ENCODE measurements at regions not wholly inside any gene's neighbourhood (a gene's known extent, or its start where the extent isn't known, plus 50 kb on each side); places are given as distances from the start of the nearest gene placed in this dataset.

GRCh38 chr18:47469576-47469975, 218.1 kb upstream of the SKOR2 start:
- no peaks in the 10 kb centered on the region for H3K9me1 ChIP-seq (replicated peaks; ENCODE audit: control insufficient read depth, extremely low read depth, insufficient read depth, low read length)
- no peaks in the 10 kb centered on the region for H3K9me3 ChIP-seq (replicated peaks; ENCODE audit: control insufficient read depth, insufficient read depth, low read length)
- no peak overlapping the region for H3K4me2 ChIP-seq (ENCODE audit: insufficient read depth, low read length)
- no peaks in the 10 kb centered on the region for H3K79me2 ChIP-seq (ENCODE audit: control insufficient read depth, insufficient read depth, low read length)
- no peaks in the 10 kb centered on the region for H4K20me1 ChIP-seq (replicated peaks; ENCODE audit: control insufficient read depth, extremely low read depth, insufficient read depth, low read length)
- no peaks in the 10 kb centered on the region for H3K27me3 ChIP-seq (ENCODE audit: control insufficient read depth in 2 of 2, insufficient read depth in 2 of 2, low read length in 2 of 2)
- no TSS peak for BruUV-seq (replicated peaks)
- no peak for FAIRE-seq
- no peak overlapping the region for H2AFZ ChIP-seq (ENCODE audit: low read depth, low read length)
- H3K27ac ChIP-seq (ENCODE audit: insufficient read depth, low read depth, low read length), result no peak overlapping the region
- POLR2A ChIA-PET, result no interaction called here
- H3K9ac ChIP-seq (replicated peaks; ENCODE audit: extremely low read depth, insufficient read depth, low read length), result no peak overlapping the region
- no peak for TF ChIP-seq MAX (IDR thresholded peaks at IDR 0.05; ENCODE audit: insufficient read depth, insufficient read length)
- no peak for TF ChIP-seq CTCF (IDR thresholded peaks at IDR 0.05; ENCODE audit: extremely low read depth in 1 of 2, insufficient read depth in 1 of 2, low read depth in 1 of 2, low read length in 2 of 2)
- TF ChIP-seq FOS (IDR thresholded peaks at IDR 0.05; ENCODE audit: borderline replicate concordance, insufficient read depth, low read length), result no peak
- TF ChIP-seq MYC (IDR thresholded peaks at IDR 0.05; ENCODE audit: low read depth, low read length), result no peak
- no peak for TF ChIP-seq POLR2AphosphoS5 (IDR thresholded peaks at IDR 0.05; ENCODE audit: insufficient read depth, low read depth, low read length)
- TF ChIP-seq JUN (IDR thresholded peaks at IDR 0.05; ENCODE audit: borderline replicate concordance, insufficient read depth, insufficient read length, low read depth), result no peak
- TF ChIP-seq POLR2A (IDR thresholded peaks at IDR 0.05; ENCODE audit: low read depth, low read length), result no peak
- dilution Hi-C loops (cut with MboI; ENCODE audit: extremely low pct_ligation_motif_present, low sequenced_read_pairs) (no loop called here), intact Hi-C loops (cut with micrococcal nuclease) (no loop called here)
- H3K4me1 ChIP-seq (ENCODE audit: control insufficient read depth, extremely low read depth, insufficient read depth, low read length), result no peaks in the 10 kb centered on the region
- no peak overlapping the region for H3K4me3 ChIP-seq (replicated peaks in 1 of 3; ENCODE audit: insufficient read depth in 1 of 3, low read depth in 1 of 3, low read length in 3 of 3)
- DNase-seq (ENCODE audit: low read depth, low spot score), result no peak
- H3K36me3 ChIP-seq (ENCODE audit: control insufficient read depth in 2 of 2, extremely low read depth in 1 of 2, insufficient read depth in 2 of 2, low read length in 2 of 2), result no peaks in the 10 kb centered on the region
- CTCF ChIA-PET, result no interaction called here

GRCh38 chr18:47461977-47462376, 210.5 kb upstream of the SKOR2 start:
- POLR2A ChIA-PET, result no interaction called here
- no peak for FAIRE-seq
- no peaks in the 10 kb centered on the region for H3K9me3 ChIP-seq (replicated peaks; ENCODE audit: control insufficient read depth, insufficient read depth, low read length)

More at GRCh38 chr18:47461977-47462376, 210.5 kb upstream of the SKOR2 start:
- H3K9ac ChIP-seq (replicated peaks; ENCODE audit: extremely low read depth, insufficient read depth, low read length), result no peak overlapping the region
- H3K36me3 ChIP-seq (ENCODE audit: control insufficient read depth in 2 of 2, extremely low read depth in 1 of 2, insufficient read depth in 2 of 2, low read length in 2 of 2), result no peaks in the 10 kb centered on the region
- no peak overlapping the region for H3K4me2 ChIP-seq (ENCODE audit: insufficient read depth, low read length)
- intact Hi-C loops (cut with micrococcal nuclease) (no loop called here), dilution Hi-C loops (cut with MboI; ENCODE audit: extremely low pct_ligation_motif_present, low sequenced_read_pairs) (no loop called here)
- H4K20me1 ChIP-seq (replicated peaks; ENCODE audit: control insufficient read depth, extremely low read depth, insufficient read depth, low read length), result no peaks in the 10 kb centered on the region
- H3K4me3 ChIP-seq (replicated peaks in 1 of 3; ENCODE audit: insufficient read depth in 1 of 3, low read depth in 1 of 3, low read length in 3 of 3), result no peak overlapping the region
- TF ChIP-seq FOS (IDR thresholded peaks at IDR 0.05; ENCODE audit: borderline replicate concordance, insufficient read depth, low read length) (no peak), GATA2 (IDR thresholded peaks at IDR 0.05; ENCODE audit: insufficient read depth, insufficient read length, low read depth, low read length) (no peak), POLR2AphosphoS5 (IDR thresholded peaks at IDR 0.05; ENCODE audit: insufficient read depth, low read depth, low read length) (no peak), MAX (IDR thresholded peaks at IDR 0.05; ENCODE audit: insufficient read depth, insufficient read length) (no peak), MYC (IDR thresholded peaks at IDR 0.05; ENCODE audit: low read depth, low read length) (no peak), CTCF (IDR thresholded peaks at IDR 0.05; ENCODE audit: extremely low read depth in 1 of 2, insufficient read depth in 1 of 2, low read depth in 1 of 2, low read length in 2 of 2) (no peak), EZH2 (IDR thresholded peaks at IDR 0.05; ENCODE audit: borderline replicate concordance, low read depth, low read length, severe bottlenecking) (no peak), POLR2A (IDR thresholded peaks at IDR 0.05; ENCODE audit: low read depth, low read length) (no peak), JUN (IDR thresholded peaks at IDR 0.05; ENCODE audit: borderline replicate concordance, insufficient read depth, insufficient read length, low read depth) (no peak)
- no peaks in the 10 kb centered on the region for H3K9me1 ChIP-seq (replicated peaks; ENCODE audit: control insufficient read depth, extremely low read depth, insufficient read depth, low read length)
- BruUV-seq (replicated peaks), result no TSS peak
- no peak for DNase-seq (ENCODE audit: low read depth, low spot score)
- no peaks in the 10 kb centered on the region for H3K4me1 ChIP-seq (ENCODE audit: control insufficient read depth, extremely low read depth, insufficient read depth, low read length)
- no peak overlapping the region for H2AFZ ChIP-seq (ENCODE audit: low read depth, low read length)
- CTCF ChIA-PET, result no interaction called here
- no peaks in the 10 kb centered on the region for H3K27me3 ChIP-seq (ENCODE audit: control insufficient read depth in 2 of 2, insufficient read depth in 2 of 2, low read length in 2 of 2)
- H3K27ac ChIP-seq (ENCODE audit: insufficient read depth, low read depth, low read length), result no peak overlapping the region
- H3K79me2 ChIP-seq (ENCODE audit: control insufficient read depth, insufficient read depth, low read length), result no peaks in the 10 kb centered on the region
